Stimulated activated CD4-positive, alpha-beta T cell treated with anti-CD3 and anti-CD28 coated beads, TNF-alpha, amount 100 ng/mL, for 4 hours (primary cell): ENCODE measurements at regions not wholly inside any gene's neighbourhood (a gene's known extent, or its start where the extent isn't known, plus 50 kb on each side); places are given as distances from the start of the nearest gene placed in this dataset.

Source experiments
- DNase-seq, 3 experiments: peaks; one replicate each; pipeline ENCODE4 v3.0.0-alpha.2; 2020; ENCODE audit warnings: low read depth in 3 of 3

DNA sequence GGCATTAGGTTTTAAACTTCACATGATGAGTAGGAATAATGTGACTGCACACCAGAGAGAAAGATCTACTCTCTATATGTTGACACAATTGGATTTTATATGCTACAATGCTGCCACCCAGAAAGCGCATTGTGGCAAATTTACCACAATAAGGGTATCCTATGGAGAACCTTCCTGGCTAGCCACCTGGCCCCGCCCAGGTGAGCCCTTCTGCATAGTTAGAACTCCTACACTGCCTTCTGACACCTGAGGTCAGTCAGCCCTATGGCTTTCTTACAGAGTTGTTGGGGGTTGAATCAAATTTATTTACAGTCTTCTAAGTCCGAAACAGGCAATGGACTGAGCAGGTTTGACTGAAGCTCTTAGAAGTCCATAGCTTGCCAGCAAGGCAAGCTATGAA is 153.8 kb upstream of the S100G start:
- no peak for DNase-seq

DNA sequence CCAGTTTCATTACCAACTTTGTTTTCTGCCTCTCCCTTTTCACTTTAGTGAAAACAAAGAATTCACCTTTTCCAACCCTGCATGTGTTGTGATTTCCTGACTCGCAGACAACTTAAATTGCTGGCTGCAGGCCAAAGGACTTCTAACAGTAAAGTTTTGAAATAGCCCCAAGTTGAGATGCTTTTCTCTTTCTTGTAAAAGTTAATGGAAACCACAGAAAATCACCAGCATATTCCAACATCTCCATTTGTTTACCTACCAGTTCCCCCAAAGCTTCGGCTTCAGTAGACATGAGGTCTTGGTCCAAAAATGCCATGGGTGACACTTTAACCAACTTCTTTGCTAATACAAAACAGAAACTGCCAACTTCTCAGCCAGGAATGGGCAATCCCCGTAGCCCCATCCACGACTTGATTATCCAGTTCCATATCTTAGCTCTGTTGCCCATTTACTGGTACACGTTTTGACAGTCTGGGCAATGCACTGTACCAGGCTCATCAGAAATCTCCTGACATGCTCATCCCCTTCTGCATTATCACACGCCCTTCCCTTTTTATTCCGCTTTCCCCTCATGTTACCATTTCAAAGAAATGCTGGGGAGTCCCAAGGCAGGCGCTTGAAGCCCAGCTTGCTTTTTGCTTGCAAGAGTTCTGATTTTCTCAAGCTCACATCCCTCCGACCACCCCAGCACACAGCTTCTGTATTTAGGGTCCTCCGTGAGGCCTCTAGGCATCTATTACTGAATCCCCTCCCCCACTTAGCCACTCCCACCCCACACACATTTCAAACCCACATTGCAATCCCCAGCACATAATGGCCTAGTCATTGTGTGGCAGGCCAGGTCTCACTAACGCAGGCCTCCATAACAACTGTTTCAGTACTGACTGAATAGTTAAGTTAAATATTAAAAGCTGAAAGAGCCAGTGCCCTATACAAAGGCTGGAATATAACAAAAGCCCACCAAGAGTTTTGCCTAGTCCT is 137.9 kb upstream of the S100G start:
- no peak for DNase-seq

DNA sequence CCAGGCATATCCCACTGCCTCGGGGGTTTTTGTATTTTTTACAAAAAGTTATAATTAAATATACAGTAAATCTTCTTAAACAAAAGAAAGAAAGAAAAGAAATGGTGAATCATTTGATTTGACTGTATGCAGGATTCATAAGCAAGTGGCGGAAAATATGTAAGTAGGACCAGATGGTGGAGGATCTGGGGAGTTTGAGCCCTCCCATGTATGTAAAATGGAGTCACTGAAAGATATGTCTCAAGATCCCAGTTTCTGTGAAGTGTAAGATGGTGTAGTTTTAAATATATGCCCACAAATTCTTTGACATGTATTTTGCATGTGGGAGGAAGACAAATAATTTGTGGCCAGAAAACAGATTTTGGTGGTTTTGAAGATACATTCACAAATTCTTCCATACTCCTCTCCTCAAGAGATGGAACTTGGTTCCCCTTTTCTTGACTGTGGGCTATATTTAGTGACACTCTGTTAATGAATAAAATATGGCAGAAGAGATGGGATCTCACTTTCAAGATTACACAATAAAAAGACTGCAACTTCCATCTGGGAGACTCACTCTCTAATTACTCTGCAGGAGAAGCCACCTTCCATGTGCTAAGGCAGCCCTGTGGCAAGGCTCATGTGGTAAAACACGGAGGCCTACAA is 133.6 kb upstream of the S100G start:
- DNase-seq: no peak

DNA sequence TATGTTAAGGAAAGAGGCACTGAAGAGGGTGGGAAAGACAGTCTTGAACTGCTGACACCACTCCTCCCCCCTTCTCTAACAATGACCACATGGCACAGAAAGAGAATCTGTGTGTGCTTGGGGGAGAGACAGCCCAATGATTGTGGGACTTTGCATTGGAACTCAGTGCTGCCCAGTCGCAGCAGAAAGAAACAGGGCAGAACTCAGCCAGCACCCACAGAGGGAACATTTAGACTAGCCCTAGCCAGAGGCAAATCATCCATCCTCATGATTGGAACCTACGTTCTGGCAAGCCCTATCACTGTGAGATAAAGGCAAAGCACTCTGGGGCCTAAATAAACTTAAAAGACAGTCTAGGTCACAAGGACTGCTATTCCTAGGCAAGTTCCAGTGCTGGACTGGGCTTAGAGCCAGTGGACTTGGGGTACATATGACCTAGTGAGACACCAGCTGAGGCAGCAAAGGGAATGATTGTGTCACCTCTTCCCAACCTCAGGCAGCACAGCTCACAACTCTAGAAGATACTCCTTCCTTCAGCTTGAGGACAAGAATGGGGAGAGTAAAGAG is 132.8 kb upstream of the S100G start:
- no peak for DNase-seq

DNA sequence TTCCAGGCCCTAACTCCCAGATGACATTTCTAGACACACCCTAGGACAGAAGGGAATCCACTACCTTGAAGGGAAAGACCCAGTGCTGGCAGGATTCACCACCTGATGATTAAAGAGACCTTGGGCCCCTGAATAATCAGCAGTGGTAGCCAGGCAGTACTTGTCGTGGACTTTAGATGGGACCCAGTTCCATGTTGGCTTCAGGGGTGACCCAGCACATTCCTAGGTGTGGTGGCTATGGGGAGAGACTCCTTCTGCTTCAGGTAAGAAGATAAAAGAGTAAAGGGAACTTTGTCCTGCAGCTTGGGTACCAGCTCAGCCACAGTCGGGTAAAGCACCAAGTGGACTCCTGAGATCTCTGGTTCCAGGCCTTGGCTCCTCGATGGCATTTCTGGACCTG is 131.8 kb upstream of the S100G start:
- DNase-seq: no peak

DNA sequence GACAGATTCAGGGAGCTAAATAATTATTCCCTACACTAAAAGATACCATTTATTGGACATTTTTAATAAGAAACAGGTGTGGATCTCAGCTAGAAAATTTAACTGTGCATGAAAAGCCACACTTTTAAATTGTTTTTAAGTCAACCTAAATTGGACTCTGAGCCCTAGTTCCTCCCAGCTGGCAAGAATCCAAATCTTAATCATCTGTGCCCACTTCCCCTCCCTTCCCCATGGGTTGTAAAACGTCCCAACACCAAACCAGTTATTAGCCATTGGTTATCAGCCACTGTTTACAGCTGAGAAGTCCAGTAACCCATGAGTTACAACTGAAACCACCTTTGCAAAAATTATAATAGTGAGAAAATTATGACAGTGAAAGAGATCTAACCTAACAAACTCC is 125.6 kb upstream of the S100G start:
- no peak for DNase-seq

DNA sequence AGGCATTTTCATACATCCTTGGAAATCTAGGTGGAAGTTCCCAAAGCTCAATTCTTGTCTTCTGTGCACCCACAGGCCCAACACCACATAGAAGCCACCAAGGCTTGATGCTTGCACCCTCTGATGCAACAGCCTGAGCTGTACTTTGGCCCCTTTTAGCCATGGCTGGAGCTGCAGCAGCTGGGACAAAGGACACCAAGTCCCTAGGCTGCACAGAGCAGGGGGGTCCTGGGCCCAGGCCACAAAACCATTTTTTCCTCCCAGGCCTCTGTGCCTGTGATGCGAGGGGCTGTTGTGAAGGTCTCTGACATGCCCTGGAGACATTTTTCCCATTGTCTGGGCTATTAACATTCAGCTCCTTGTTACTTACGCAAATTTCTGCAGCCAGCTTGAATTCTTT is 124.0 kb upstream of the S100G start:
- no peak for DNase-seq

DNA sequence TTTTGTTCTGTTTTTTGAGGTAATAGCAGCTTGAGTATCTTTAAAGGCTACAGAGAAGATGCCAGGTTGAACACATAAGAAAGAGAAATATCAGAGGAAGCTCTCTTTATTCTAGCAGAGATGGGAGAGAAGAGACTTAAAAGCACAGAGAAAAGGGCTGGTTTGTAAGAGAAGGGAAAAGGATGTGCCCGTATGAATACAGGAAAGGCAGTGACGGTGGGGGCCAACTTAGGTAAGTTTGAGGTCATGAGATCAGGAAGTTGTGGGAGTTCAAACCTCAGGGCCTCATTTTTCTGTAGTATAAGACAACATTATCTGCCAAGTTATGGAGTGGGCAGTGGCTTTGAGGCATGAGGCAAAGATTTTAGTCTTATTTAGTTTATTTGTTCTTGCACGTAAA is 121.3 kb upstream of the S100G start:
- DNase-seq: peak in 2 of 3 experiments; percentile 0 to 10
